Left lung (tissue), 4 donors: ENCODE measurements at regions not wholly inside any gene's neighbourhood (a gene's known extent, or its start where the extent isn't known, plus 50 kb on each side); places are given as distances from the start of the nearest gene placed in this dataset.

Source experiments
- ATAC-seq: fragments of 200-7000 bp; cut with Tn5 transposase; one replicate; pipeline ENCODE4 v1.9.1; 2020; ENCODE audit warnings: moderate library complexity
- DNase-seq, 4 donors: peaks; one replicate each; pipeline ENCODE4 v3.0.0-alpha.2; 2013 to 2020
- H3K27ac ChIP-seq, 2 donors: fragments of 200-600 bp; sonication (generic) in 1 of 2; one replicate each; pipeline versions ENCODE4 v1.5.0 to v1.8.0; 2020 to 2021
- H3K27me3 ChIP-seq, 2 donors: fragments of 200-600 bp; sonication (generic) in 1 of 2; one replicate each; pipeline versions ENCODE4 v1.5.0 to v1.8.0; 2020 to 2021
- H3K36me3 ChIP-seq, 2 donors: fragments of 200-600 bp; sonication (generic) in 1 of 2; one replicate each; pipeline versions ENCODE4 v1.5.0 to v1.8.0; 2020 to 2021
- H3K4me1 ChIP-seq, 2 donors: fragments of 200-600 bp; one replicate each; pipeline ENCODE4 v1.8.0; 2021
- H3K4me3 ChIP-seq, 2 donors: fragments of 200-600 bp; sonication (generic) in 1 of 2; one replicate each; pipeline versions ENCODE4 v1.5.0 to v1.8.0; 2020 to 2021; ENCODE audit warnings: mild to moderate bottlenecking in 1 of 2
- H3K9me3 ChIP-seq, 2 donors: fragments of 200-600 bp; sonication (generic) in 1 of 2; one replicate each; pipeline versions ENCODE4 v1.5.0 to v1.8.0; 2020 to 2021
- CTCF ChIP-seq, 2 donors: fragments of 200-600 bp; sonication (generic) in 1 of 2; IDR thresholded peaks; one replicate each; pipeline versions ENCODE4 v1.5.0 to v1.8.0; 2021; ENCODE audit warnings: antibody characterized with exemption in 2 of 2
- intact Hi-C, 2 donors: fragments of 100-400 bp; cut with DNase I; formaldehyde crosslinking; loops; one replicate each; pipeline versions ENCODE4 v1.11.2 to v1.14.2; 2022
- donor health status: DM: no; HTN: yes; CAD: no.
- donor health status: DM: no; HTN: no; CAD: no.

- no peak for ATAC-seq
- Histone ChIP-seq H3K4me1 (no peaks in the 10 kb centered on the region), H3K27ac (no peak overlapping the region), H3K4me3 (no peak overlapping the region), H3K27me3 (no peaks in the 10 kb centered on the region), H3K9me3 (no peaks in the 10 kb centered on the region), H3K36me3 (no peaks in the 10 kb centered on the region)
- no peak for DNase-seq
- TF ChIP-seq CTCF (IDR thresholded peaks at IDR 0.05): no peak
- intact Hi-C loops: no loop called here
Measured at GRCh38 chr13:76522083-76522755, 364.0 kb downstream of the KCTD12 start.

GRCh38 chr13:76519685-76520084 is 366.5 kb downstream of the KCTD12 start:
- no peak for TF ChIP-seq CTCF (IDR thresholded peaks at IDR 0.05)
- intact Hi-C loops: no loop called here
- Histone ChIP-seq H3K9me3 (no peaks in the 10 kb centered on the region), H3K4me3 (no peak overlapping the region), H3K27me3 (no peaks in the 10 kb centered on the region), H3K27ac (no peak overlapping the region), H3K36me3 (no peaks in the 10 kb centered on the region), H3K4me1 (no peaks in the 10 kb centered on the region)
- no peak for DNase-seq
- no peak for ATAC-seq

- H3K4me3 ChIP-seq: no peak overlapping the region
- ATAC-seq (no peak), DNase-seq (no peak)
- H3K27ac ChIP-seq: no peak overlapping the region
- H3K27me3 ChIP-seq: no peaks in the 10 kb centered on the region
- H3K4me1 ChIP-seq: no peaks in the 10 kb centered on the region
- TF ChIP-seq CTCF (IDR thresholded peaks at IDR 0.05): no peak
- intact Hi-C loops: no loop called here
- no peaks in the 10 kb centered on the region for H3K9me3 ChIP-seq
- no peaks in the 10 kb centered on the region for H3K36me3 ChIP-seq
Measured at GRCh38 chr13:76516586-76516985, 369.6 kb downstream of the KCTD12 start.

- H3K4me3 ChIP-seq: no peak overlapping the region
- no peaks in the 10 kb centered on the region for H3K4me1 ChIP-seq
- ATAC-seq (peak; percentile 29), DNase-seq (no peak)
- TF ChIP-seq CTCF (IDR thresholded peaks at IDR 0.05): no peak
- H3K36me3 ChIP-seq: no peaks in the 10 kb centered on the region
- H3K27me3 ChIP-seq: no peaks in the 10 kb centered on the region
- intact Hi-C loops: no loop called here
- no peaks in the 10 kb centered on the region for H3K9me3 ChIP-seq
- H3K27ac ChIP-seq: no peak overlapping the region
Measured at GRCh38 chr13:76516013-76516412, 370.2 kb downstream of the KCTD12 start.

GRCh38 chr13:76512721-76513145 is 373.5 kb downstream of the KCTD12 start:
- intact Hi-C loops: no loop called here
- no peak overlapping the region for H3K4me3 ChIP-seq
- DNase-seq (peak in 1 of 4 donors; percentile 13), ATAC-seq (peak; percentile 38)
- no peaks in the 10 kb centered on the region for H3K27me3 ChIP-seq
- no peak for TF ChIP-seq CTCF (IDR thresholded peaks at IDR 0.05)
- no peaks in the 10 kb centered on the region for H3K9me3 ChIP-seq
- H3K36me3 ChIP-seq: no peaks in the 10 kb centered on the region
- no peaks in the 10 kb centered on the region for H3K4me1 ChIP-seq
- no peak overlapping the region for H3K27ac ChIP-seq
